GM12873 (cell line): ENCODE measurements at regions not wholly inside any gene's neighbourhood (a gene's known extent, or its start where the extent isn't known, plus 50 kb on each side); places are given as distances from the start of the nearest gene placed in this dataset.

Source experiments
- CTCF ChIP-seq: IDR thresholded peaks from 2 replicates; pipeline ENCODE4 v1.5.1; 2012; ENCODE audit warnings: low read depth, mild to moderate bottlenecking, moderate library complexity, low read length, control low read depth; ENCODE audit not compliant: insufficient read depth; ENCODE audit errors: missing control alignments

GRCh38 chr2:186032102-186032738, 293.6 kb downstream of the FSIP2 start:
- TF ChIP-seq CTCF = no peak

- TF ChIP-seq CTCF = no peak
Measured at GRCh38 chr2:186032930-186033329, 294.3 kb downstream of the FSIP2 start.

DNA sequence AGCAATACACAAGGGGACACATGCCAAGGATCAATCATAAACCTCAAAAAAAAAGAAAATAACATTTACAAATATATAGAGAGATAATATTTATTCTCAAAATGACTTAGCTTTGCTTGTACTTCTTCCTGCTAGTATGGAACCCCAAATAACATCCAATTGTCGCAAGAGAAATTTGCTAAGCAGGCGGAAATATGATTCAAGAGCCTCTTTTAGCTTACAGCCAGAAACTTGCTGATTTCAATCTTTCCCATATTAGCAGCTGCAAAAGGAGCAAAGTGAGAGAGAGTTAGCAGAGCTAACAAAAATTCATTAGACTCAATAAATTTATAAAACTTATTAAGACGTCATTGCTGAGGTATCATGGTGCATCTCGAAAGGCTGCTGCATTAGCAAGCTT, 294.9 kb downstream of the FSIP2 start:
- no peak for TF ChIP-seq CTCF

GRCh38 chr2:186036862-186037449, 298.4 kb downstream of the FSIP2 start:
- TF ChIP-seq CTCF = no peak

GRCh38 chr2:186042207-186043028, 303.8 kb downstream of the FSIP2 start:
- no peak for TF ChIP-seq CTCF

DNA sequence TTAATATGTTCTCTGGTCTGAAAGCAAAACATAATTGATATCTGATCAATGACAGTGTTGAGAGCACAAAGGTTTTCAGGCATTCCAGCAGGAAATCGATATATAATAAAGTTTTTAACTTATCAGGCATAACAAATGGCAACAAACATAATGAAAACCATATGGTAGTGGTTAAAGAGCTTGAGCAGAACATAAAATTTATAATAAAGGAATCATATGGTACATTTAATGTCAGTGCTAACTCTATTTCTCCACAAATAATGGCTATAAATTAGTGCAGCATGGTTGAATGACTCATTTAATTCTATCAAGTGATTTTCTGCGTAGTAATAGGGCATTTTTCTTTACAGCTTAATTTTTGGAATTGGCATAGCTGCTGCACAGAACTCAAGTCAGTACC, 306.2 kb downstream of the FSIP2 start:
- TF ChIP-seq CTCF = no peak

GRCh38 chr2:186052930-186053329, 314.3 kb downstream of the FSIP2 start:
- TF ChIP-seq CTCF = no peak
